ENCODE measurements at regions not wholly inside any gene's neighbourhood (a gene's known extent, or its start where the extent isn't known, plus 50 kb on each side); places are given as distances from the start of the nearest gene placed in this dataset.

DNA sequence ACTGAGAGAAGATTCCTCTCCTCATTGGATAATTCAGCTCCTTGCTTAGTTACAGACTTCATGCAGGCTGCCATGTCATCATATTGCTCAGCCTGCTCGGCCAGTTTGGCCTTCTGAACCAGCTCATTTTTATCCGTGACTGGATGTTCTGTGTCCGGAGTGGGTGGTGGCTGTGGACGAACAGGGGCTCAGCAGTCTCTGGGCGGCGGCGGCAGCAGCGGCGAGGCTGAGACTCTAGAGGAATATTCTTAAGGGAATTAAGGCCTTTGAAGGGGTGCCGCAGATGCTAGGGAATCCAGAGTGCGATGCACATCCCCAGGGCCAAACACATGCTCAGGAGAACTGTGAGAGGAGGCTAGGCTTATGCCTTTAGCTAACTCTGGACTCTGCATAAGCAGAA is 97.9 kb upstream of the GYPC start:
- H3K4me3 ChIP-seq, result no peak overlapping the region
- no peaks in the 10 kb centered on the region for H3K36me3 ChIP-seq
- no peak for ATAC-seq
- DNase-seq, result no peak
- in situ Hi-C loops (cut with MboI; ENCODE audit: low sequenced_read_pairs in 4 of 4), result no loop called here
- H3K4me1 ChIP-seq, result no peaks in the 10 kb centered on the region
- no peaks in the 10 kb centered on the region for H3K9me3 ChIP-seq
- TF ChIP-seq POLR2A (IDR thresholded peaks at IDR 0.05), result no peak
- TF ChIP-seq, protein P1, sequence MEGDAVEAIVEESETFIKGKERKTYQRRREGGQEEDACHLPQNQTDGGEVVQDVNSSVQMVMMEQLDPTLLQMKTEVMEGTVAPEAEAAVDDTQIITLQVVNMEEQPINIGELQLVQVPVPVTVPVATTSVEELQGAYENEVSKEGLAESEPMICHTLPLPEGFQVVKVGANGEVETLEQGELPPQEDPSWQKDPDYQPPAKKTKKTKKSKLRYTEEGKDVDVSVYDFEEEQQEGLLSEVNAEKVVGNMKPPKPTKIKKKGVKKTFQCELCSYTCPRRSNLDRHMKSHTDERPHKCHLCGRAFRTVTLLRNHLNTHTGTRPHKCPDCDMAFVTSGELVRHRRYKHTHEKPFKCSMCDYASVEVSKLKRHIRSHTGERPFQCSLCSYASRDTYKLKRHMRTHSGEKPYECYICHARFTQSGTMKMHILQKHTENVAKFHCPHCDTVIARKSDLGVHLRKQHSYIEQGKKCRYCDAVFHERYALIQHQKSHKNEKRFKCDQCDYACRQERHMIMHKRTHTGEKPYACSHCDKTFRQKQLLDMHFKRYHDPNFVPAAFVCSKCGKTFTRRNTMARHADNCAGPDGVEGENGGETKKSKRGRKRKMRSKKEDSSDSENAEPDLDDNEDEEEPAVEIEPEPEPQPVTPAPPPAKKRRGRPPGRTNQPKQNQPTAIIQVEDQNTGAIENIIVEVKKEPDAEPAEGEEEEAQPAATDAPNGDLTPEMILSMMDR (IDR thresholded peaks at IDR 0.05 in 4 of 5, conservative IDR thresholded peaks at IDR 0.05 in 1 of 5), result no peak
- H3K27me3 ChIP-seq, result no peaks in the 10 kb centered on the region
- intact Hi-C loops (cut with DNase I; ENCODE audit: low total_unique reads), result no loop called here
- H3K27ac ChIP-seq, result no peak overlapping the region

DNA sequence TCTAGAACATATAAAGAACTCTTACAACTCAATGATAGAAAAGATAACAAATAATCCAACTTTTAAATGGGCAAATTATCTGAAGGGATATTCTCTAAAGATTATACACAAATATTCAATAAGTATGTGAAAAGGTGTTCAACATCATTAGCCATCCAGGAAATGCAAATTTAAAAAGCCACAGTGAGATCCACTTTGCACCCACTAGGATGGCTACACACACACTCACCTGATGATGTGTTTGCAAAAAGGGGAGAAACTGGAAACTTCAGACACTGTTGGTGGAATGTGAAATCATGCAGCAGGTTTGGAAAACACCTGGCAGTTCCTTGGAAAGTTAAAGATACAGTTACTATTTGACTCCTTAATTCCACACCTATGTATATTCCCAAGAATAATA is 87.2 kb upstream of the GYPC start:
- no peaks in the 10 kb centered on the region for H3K27me3 ChIP-seq
- TF ChIP-seq, protein P1 (IDR thresholded peaks at IDR 0.05 in 4 of 5, conservative IDR thresholded peaks at IDR 0.05 in 1 of 5), result no peak
- TF ChIP-seq POLR2A (IDR thresholded peaks at IDR 0.05), result no peak
- no peak for ATAC-seq
- in situ Hi-C loops (cut with MboI; ENCODE audit: low sequenced_read_pairs in 4 of 4), result no loop called here
- H3K9me3 ChIP-seq, result no peaks in the 10 kb centered on the region
- H3K27ac ChIP-seq, result no peak overlapping the region
- DNase-seq, result no peak
- intact Hi-C loops (cut with DNase I; ENCODE audit: low total_unique reads), result no loop called here
- no peaks in the 10 kb centered on the region for H3K36me3 ChIP-seq
- H3K4me1 ChIP-seq, result no peaks in the 10 kb centered on the region
- H3K4me3 ChIP-seq, result no peak overlapping the region

DNA sequence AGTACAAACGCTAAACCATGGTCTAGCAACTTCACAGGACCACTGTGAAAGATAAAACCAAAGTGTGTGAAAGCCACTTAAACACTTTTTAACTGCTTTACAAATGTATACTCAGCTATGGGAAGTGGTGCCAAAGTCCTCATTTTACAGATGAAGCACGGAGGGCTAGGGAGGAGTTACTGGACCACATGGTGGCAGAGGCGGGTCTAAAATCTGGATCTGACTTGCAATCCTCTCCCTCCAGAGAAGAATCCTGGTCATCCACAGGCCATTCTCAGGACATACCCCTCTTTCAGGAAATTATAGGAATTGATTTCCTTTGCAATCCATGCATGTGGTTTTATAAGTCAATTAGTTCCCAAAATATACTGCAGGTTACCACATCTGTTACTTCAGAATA is 84.6 kb upstream of the GYPC start:
- Histone ChIP-seq H3K36me3 (no peaks in the 10 kb centered on the region), H3K9me3 (no peaks in the 10 kb centered on the region), H3K27me3 (no peaks in the 10 kb centered on the region), H3K27ac (no peak overlapping the region), H3K4me1 (no peaks in the 10 kb centered on the region), H3K4me3 (no peak overlapping the region)
- no peak for DNase-seq
- intact Hi-C loops (cut with DNase I; ENCODE audit: low total_unique reads) (no loop called here), in situ Hi-C loops (cut with MboI; ENCODE audit: low sequenced_read_pairs in 4 of 4) (no loop called here)
- no peak for ATAC-seq
- TF ChIP-seq, protein P1 (IDR thresholded peaks at IDR 0.05 in 4 of 5, conservative IDR thresholded peaks at IDR 0.05 in 1 of 5), result no peak
- TF ChIP-seq POLR2A (IDR thresholded peaks at IDR 0.05), result no peak

GRCh38 chr2:126575631-126576030 is 80.3 kb upstream of the GYPC start:
- ATAC-seq (no peak), DNase-seq (no peak)
- Histone ChIP-seq H3K27me3 (no peaks in the 10 kb centered on the region), H3K27ac (no peak overlapping the region), H3K36me3 (no peaks in the 10 kb centered on the region), H3K4me3 (no peak overlapping the region), H3K4me1 (no peaks in the 10 kb centered on the region), H3K9me3 (no peaks in the 10 kb centered on the region)
- TF ChIP-seq, protein P1 (IDR thresholded peaks at IDR 0.05 in 4 of 5, conservative IDR thresholded peaks at IDR 0.05 in 1 of 5), result no peak
- no peak for TF ChIP-seq POLR2A (IDR thresholded peaks at IDR 0.05)
- in situ Hi-C loops (cut with MboI; ENCODE audit: low sequenced_read_pairs in 4 of 4), result no loop called here
- intact Hi-C loops (cut with DNase I; ENCODE audit: low total_unique reads), result no loop called here

DNA sequence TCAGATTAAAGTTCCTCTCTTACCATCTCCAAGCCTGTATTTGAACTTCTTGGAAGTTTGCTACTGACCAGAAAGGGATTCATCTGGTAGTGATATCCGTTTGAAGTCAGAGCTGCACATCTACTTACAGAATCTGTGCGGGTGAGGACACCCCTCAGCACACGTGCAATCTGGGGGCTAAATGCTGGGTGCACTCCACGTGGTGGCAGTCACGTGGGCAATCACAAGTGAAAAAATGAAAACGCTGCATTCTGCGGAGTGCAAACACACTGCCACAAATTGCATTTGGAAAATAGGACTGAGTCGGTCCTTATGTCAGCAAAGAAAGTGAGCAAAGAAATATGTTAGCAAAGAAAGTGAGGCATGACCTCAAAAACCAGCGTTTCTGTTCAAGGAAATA is 76.1 kb upstream of the GYPC start:
- DNase-seq (no peak), ATAC-seq (no peak)
- in situ Hi-C loops (cut with MboI; ENCODE audit: low sequenced_read_pairs in 4 of 4) (no loop called here), intact Hi-C loops (cut with DNase I; ENCODE audit: low total_unique reads) (no loop called here)
- Histone ChIP-seq H3K27me3 (no peaks in the 10 kb centered on the region), H3K27ac (no peak overlapping the region), H3K4me3 (no peak overlapping the region), H3K9me3 (no peaks in the 10 kb centered on the region), H3K36me3 (no peaks in the 10 kb centered on the region), H3K4me1 (no peaks in the 10 kb centered on the region)
- TF ChIP-seq, protein P1 (IDR thresholded peaks at IDR 0.05 in 4 of 5, conservative IDR thresholded peaks at IDR 0.05 in 1 of 5), result no peak
- TF ChIP-seq POLR2A (IDR thresholded peaks at IDR 0.05), result no peak

Data from gastrocnemius medialis (tissue), 4 donors.